Fibroblast of skin of right quadriceps (primary cell): ENCODE measurements at regions not wholly inside any gene's neighbourhood (a gene's known extent, or its start where the extent isn't known, plus 50 kb on each side); places are given as distances from the start of the nearest gene placed in this dataset.
"Not testable (repeated sequence)": the region's sequence is repeated elsewhere in the genome, so short reads cannot be mapped to it uniquely, and the experiment has no call there.

ENCODE experiments used
- DNase-seq: peaks from one replicate; pipeline ENCODE4 v3.0.0-alpha.2; 2013

DNA sequence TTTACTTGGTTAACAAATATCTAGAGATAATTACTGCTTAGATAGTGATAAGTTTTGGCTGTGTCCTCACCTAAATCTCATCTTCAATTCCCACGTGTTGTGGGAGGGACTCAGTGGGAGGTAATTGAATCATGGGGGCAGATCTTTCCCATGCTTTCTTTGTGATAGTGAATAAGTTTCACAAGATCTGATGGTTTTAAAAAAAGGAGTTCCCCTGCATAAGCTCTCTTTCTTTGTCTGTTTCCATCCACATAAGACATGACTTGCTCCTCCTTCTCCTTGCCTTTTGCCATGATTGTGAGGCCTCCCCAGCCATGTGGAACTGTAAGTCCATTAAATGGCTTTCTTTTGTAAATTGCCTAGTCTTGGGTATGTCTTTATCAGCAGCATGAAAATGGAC lies 266.0 kb upstream of the ANKRD50 start:
- DNase-seq: not testable (repeated sequence)

DNA sequence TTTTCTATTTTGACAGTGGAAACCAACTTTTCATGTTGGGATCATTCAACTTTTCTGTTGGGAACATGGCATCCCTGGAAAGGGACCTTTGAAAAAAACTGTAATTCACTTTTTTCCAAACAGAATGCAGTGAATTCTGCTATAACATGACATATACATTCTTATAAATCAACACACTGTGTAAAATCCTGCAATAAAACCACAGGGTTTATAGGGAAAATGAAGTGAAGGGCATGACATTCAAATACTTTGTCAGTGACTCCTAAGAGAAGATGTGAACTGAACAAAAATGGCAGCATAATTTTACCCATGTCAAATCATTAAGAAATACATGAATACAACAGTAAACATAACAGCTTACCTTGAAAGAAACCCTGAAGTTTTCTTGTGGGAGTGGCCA lies 264.5 kb upstream of the ANKRD50 start:
- DNase-seq: peak; percentile 53

DNA sequence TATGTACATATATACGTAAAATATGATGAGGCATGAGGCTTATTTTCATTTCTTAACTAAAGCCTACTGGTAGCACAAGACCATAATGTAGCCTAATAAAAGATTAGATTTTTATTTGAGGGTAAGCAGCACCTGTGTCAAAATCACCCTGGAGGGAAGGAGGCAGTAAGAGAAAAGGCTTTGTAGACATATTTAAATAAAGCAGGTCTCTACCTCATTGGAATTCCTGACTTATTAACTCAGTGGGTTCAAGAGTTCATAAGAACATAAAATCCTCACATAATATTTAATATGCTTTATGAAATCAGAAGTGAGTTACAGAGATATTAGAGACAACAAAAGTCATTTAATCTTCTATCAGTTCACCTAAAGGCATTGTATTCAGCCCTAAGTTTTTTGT lies 261.6 kb upstream of the ANKRD50 start:
- no peak for DNase-seq

DNA sequence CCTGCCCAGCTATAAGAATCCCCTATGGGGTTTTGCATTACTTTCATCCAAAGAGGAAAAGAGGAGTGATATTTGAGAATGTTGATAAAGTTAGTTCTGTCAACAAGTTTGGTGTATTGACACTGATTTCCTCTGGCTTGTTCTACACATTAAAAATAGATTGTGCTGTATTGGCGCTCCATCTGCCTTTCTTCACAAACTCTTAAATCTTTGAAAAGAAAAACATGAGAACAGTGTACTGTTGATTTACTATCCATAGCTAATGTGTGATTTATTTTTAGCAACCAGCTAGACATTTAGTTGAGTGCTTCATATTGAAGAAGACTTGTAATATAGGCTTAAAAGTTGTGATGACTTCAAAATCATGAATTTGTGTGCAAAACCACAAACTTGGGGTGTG lies 261.2 kb upstream of the ANKRD50 start:
- no peak for DNase-seq

DNA sequence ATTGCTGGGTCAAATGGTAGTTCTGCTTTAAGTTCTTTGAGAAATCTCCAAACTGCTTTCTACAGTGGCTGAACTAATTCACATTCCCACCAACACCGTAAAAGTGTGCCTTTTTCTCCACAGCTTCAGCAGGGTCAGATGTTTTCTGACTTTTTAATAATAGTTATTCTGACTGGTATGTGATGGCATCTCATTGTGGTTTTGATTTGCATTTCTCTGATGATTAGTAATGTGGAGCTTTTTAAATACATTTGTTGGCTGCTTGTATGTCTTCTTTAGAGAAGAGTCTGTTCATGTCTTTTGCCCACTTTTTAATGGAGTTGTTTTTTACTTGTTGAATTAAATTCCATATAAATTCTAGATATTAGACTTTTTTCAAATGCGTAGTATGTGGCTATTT lies 257.5 kb upstream of the ANKRD50 start:
- DNase-seq: peak; percentile 77

DNA sequence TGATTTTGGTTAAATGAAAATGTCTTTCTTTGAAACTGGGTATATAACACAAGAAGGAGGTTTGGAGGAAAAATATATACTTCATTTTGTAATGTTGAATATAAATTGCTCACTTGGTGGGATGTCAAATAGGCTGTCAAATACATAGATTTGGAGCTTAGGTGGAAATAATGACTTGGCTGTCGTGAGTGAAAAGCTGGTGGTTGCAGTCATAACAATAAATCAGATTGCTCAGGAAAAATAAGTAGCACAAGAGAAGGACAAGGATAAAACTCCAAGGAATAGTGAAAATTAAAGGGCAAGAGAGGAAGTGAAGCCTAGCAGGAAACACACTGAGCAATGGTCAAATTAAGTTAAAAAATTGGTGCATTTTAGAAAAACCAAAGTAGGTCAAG lies 253.0 kb upstream of the ANKRD50 start:
- DNase-seq: no peak

DNA sequence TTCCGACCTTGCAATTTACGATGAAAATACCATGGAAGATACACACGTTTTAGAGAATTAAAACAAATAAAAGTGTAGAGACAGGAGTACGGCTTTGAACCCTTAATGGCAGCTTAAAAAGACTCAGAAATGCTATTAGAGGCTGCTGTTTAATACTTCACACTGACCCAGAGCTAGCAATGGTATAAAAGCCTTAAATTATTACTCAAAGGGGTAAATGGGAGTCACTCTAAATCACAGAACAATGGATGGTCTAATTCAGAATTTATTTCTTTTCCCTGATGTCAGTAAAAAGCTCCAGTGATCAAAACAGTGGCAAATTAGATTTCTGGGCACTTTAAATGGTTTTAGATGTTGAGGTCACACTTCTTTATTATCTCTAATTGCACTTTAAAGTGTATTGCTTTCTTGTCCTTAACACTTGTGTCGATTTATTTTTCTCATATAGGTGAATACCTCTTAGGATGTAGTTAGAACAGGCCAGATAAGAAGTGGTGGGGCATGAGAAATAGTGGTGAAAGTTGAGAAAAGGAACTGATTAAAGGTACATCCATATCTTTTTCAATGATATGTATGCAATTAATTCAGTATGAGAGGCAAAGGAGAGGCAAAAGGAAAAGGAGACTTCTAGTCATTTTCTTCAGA lies 252.4 kb upstream of the ANKRD50 start:
- no peak for DNase-seq

DNA sequence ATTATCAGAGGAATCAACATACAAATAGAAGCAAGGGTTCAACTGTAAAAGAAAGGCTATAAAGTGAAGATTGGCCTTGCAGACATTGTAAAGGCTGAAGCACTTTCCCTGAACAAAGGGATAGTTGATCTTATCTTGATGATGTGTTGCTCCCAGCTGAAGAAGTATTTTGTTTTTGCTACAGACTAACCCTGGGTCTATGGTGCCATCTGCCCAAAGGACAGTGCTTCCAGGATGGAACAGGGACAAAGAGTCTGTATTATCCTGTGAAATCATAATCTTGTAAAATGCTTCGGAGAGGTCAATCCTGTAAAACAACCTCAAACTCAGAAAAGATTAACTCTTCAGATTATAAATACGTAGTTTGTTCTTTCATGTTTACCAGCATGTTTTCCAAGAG lies 251.7 kb upstream of the ANKRD50 start:
- DNase-seq: no peak

DNA sequence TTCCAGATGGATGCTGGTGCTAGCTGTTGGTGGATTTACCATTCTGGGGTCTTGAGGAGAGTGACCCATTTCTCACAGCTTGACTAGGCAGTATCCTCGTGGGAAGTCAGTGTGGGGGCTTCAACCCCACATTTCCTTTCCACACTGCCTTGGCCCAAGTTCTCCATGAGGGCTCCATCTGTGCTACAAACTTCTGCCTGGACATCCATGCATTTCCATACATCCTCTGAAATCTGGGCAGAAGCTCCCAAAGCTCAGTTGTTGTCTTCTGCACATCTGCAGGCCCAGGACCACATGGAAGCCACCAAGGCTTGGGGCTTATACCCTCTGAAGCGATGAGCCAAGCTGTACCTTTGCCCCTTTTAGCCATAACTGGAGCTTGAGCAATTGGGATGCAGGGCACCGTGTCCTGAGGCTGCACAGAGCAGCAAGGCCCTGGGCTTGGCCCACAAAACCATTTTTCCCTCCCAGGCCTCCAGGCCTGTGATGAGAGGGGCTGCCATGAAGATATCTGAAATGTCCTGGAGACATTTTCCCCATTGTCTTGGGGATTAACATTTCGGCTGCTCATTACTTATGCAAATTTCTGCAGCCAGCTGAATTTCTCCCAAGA lies 248.7 kb upstream of the ANKRD50 start:
- DNase-seq: no peak

DNA sequence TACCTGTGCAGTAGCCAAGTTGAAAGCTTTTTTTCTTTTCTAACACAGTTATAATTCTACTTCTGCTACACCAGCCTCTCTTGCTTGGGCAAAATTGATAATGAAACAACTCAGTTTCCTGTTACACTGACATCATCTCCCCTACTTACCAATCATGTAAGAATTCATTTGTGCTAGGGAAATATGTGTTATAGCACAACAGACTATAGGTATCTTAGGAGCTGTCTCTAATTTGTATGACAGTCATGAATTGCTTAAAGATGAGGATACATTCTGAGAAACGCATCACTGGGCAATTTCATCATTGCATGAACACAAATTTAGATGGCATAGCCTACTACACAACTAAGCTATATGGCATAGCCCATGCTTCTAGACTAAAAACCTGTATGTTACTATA lies 246.3 kb upstream of the ANKRD50 start:
- no peak for DNase-seq

DNA sequence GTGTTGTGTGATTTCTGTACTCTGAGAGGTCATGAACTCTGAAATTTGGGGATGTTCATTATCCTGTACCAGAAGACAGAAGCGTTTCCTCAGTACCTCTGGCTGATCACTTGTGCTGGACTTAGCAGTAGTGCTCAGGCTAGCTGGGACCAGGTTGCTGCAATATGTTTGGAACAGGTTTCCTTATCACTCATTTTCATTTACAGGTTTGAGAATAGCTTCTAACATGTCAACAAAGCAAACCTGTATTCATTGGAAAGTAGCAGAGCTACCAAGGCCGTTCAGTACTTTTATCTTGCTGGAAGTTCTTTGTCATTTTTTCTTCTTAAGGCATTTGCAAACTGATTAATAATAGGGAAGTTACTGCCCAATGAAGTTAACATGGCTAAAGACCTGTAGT lies 242.9 kb upstream of the ANKRD50 start:
- no peak for DNase-seq

DNA sequence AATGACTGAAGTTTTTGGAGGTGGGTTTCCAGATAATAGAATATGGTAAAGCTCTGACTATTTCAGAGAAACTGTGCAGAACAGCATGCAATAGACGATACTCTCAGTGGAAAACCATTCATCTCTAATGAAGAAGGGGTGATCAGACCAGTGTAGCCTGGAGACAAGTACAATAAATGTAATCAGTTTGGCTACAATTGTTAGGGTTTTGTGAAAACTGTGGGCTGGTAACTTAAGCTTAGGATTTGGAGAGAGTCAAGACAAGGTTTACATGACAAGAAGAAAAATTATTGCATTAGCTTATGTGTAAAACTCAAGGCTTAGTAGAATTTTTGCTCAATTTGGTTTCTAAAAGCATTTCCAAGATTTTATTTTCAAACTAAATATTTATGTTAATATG lies 241.5 kb upstream of the ANKRD50 start:
- DNase-seq: no peak

DNA sequence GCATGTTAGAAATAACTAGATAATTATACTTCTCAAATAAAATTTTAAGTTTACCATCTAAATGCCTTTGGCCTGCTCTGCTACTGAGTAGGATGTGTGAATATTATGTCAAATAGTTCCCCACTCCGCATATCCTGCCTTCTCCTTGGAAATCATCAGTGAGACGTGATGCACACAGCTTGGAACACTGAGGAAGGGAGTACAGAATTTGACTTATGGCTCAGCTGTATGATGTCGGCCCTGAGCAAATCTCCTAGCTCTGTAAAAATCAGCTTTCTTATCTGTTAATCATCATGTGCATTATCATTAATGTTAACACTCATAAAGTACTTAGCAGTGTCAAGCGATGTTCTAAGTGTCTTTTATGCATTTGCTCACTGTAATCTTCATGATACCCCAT lies 241.0 kb upstream of the ANKRD50 start:
- DNase-seq: no peak

DNA sequence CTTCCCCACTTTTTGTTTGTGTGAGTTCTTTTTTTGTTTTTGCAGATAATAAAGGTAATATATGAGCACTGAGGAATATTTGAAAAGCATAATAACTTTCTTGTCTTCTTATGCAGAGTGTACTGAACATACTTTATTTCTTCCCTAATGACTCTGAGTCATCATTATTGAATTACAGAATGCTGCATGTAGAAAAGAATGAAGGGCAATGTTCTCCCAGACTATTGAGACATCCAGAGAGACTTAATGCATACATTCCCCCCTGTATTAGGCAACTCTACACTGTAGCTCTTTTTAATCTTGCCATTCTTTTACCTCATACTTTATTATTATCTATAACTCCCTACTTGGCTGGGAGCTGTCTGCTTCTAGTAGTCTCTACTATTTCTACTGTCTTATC lies 240.5 kb upstream of the ANKRD50 start:
- DNase-seq: peak; percentile 89

DNA sequence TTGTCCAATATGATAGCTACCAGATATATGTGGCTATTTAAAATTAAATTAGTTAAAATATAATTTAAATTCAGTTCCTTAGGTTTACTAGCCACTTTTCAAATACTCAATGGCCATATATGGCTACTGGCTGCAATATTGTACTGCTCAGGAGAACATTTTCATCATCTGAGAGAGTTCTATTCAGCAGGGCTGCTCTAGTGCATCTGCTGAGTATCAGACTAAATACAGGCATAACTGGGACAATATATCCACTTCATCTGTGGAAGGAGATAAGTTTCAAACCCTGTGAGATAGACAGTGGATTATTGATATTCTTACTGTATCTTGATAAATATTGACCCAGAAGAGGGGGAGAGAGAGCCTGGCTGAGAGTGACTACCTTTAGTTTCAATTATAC lies 240.1 kb upstream of the ANKRD50 start:
- DNase-seq: no peak

DNA sequence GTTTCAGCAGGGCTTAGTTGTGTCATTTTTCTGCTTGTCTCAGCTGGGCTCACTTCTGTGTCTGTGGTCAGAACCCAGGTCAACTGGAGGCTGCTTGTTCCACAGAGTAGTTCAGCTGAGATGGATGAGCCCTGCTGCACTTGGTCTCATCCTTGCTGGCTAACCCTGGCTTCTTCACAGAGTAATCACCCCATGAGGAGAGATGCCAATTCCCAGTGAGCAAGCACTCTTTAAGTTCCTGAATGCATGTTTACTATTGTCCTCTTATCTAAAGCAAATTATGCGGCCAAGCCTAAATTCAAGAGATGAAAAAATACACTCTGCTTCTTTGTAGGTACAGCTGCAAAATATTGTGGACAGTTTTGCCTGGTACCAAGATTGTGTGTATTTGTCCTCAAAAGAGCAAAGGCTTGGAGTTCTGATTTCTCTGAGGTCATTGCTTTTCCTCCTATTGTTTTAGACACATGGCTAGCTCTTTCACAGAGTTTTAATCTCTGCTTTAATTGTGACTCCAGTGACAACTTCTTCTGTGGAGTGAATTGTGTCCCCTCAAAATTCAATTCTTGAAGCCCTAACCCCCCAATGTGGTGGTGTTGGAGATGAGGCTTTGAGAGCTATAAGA lies 236.6 kb upstream of the ANKRD50 start:
- peak; percentile 28 for DNase-seq

DNA sequence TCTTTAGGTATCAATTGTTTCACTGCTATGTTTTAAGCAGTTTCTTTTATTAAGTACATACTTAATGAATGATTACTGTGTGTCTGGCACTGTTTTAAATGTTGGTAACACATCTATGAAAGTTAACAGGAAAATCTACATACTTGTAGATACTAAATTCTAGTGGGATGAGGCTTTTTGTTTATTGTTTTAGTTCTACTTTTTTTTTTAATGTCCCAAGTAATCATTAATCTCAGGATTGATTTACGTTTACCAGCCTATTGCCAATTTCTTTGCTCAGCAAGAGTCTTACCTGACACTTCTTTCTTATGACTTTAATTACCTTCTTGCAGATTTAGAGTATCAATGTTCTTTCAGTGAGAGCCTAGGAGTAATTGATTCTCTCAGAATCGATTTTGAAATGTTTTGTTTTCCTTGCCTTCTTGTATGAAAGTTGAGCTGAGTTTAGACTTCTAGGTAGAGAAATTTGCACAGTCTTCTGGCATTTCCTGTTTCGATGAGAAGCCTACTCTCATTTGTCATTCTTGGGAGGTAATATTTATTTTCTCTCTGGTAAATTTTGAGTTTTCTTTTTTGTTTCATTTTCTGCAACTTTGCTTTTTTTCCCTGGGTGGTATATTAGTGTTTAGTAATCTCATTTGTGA lies 235.2 kb upstream of the ANKRD50 start:
- DNase-seq: peak; percentile 28

DNA sequence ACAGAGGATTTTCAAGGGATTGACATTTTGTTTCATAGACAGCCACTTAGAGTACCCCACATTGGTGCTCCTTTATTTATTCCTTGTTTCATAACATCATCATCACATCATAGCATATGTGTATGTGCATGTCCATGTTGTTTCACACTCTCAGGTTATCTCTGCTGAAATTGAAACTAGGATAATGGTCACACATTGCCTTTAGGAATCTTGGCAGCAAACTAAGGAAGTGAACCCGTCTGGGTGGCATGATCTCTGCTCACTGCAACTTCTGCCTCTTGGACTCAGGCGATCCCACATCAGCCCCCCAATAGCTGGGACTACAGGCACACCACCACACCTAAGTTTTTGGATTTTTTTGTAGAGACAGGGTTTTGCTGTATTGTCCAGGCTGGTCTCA lies 234.2 kb upstream of the ANKRD50 start:
- no peak for DNase-seq

DNA sequence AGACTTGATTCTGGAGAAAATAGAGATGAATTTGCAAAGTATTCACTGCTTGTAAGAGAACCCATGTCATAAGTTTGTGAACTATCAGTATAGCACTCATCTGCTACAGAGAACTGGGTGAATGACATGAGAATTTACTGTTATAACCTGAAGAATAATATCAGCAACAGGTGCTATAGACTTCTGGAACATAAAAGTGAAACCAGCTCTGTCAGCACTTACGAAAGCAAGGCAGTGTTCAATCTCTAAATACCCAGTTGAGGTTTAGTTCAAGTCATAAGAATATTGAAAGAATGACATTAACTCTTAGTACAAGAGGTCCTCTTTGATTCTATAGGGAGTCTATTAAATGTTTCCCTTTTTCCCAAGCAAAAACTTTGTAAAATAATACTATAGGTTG lies 232.9 kb upstream of the ANKRD50 start:
- no peak for DNase-seq

DNA sequence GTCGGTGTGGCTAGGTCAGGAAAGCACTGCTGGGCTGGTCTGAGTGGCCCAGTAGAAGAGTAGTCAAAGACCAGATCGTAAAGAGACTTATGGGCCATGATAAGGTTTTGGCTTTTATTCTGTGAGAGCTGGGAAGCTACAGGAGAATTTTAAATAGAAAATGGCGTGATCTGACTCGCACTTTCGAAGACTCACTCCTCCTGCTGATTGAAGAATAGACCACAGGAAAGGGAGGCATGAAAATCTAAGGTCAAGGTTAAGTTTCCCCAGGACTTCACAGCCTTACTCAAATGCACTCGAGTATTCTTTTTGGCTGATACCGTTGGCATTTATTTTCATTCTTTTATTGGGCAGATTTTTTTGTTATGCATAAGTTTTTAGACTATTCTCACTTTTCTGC lies 231.4 kb upstream of the ANKRD50 start:
- no peak for DNase-seq

DNA sequence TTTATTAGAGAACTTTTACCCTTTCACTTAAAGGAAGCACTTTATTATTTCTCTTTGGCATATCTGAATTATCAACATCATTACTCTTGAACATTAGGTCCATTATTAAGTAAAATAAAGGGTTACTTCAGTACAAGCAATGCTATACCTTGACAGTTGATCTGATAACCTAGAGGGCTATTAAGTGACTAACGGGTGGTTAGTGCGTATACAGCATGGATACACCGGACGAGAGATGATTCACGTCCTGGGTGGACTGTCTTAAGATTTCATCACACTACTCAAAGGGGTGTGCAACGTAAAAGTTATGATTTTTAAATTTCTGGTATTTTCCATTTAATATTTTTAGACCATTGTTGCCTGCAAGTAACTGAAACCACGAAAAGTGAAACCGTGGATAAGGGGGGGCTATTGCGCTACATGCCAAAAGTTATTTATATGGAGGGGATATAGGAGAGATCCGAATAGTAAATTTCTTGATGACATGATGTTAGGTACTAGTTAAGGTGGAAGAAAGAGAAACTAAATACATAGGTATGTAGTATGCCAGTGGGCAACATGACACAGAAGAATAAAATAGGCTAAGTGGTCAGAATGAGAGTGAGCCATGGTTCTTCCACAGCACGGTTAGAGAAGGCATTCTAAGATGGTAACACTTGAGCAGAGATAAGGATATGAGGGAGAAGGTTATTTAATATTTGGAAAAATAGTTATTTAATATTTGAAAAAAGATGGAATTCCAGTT lies 230.8 kb upstream of the ANKRD50 start:
- no peak for DNase-seq

DNA sequence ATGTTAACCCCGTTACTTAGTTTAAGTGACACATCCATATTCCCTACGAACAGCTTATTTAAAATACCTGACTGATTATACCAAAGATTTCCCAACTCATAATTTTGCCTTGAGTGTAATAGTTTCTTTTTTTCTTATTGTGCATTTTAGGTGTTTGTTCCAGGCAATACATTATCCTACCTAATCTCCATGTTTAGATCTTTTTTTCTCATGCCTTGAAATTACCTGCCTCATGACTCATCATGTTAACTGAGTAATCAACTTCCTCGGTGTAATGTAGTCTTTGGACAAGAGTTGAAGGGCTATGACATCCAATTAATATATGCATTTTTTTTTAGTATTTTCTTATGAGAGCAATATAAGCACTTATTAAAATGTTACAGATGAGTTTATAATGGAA lies 228.7 kb upstream of the ANKRD50 start:
- no peak for DNase-seq

DNA sequence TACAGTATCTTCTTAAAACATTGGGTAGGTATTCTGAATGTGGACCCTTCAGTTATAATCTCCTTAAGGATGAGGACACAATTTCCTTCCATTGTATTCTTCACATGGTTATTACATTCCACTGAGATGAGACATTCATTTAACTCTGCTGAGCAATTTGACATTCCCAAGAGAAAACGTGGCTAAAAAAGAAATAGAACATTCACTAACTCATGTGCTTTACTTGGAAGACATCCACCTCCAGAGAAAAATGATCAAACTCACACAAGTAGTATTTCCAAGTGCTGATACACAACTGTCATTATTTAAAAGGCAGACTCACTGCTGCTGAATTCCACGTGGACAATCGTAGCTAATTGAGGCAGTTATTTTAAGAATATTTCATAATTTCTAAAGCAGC lies 227.9 kb upstream of the ANKRD50 start:
- DNase-seq: peak; percentile 98

DNA sequence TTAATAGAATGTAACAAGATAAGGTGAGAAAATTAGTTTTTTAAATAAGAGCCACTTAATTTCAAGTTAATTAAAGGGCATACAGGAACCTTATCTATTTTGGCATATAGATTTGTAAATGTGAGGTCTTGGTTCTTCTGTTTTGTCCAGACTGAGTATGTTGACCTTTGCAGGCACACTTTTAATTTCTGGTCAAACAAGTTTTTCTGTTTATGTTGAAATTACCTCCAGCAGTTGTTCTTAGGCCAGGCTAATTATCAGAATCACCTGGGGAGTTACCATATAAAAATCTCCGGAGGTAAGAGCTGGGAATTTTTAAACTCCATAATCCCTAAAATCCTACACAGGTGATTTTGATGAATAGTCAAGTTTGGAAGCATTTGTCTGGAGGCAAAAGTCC lies 227.4 kb upstream of the ANKRD50 start:
- no peak for DNase-seq
